GM12878 (cell line): ENCODE measurements at regions not wholly inside any gene's neighbourhood (a gene's known extent, or its start where the extent isn't known, plus 50 kb on each side); places are given as distances from the start of the nearest gene placed in this dataset.

Source experiments
- ATAC-seq: fragments of 200-7000 bp; cut with Tn5 transposase; 3 replicates; pipeline ENCODE4 v1.9.1; 2020; ENCODE audit warnings: mild to moderate bottlenecking, moderate library complexity
- BruUV-seq: library from RNA; stranded (reverse); fragments of 400-500 nt; replicated peaks from 2 replicates; lab custom pipeline; 2021; lab: Mats Ljungman, UMichigan
- CTCF ChIA-PET: fragments of 300-600 bp; sonication (Branson Sonifier 250); formaldehyde crosslinking; extraction: SDS; loops from one replicate; lab custom pipeline; 2021; ENCODE audit warnings: inconsistent platforms; lab: Yijun Ruan, JAX
- POLR2A ChIA-PET: fragments of 350-600 bp; formaldehyde crosslinking; extraction: SDS; loops from one replicate; lab custom pipeline; 2021; ENCODE audit warnings: inconsistent platforms; lab: Charles Lee
- RAD21 ChIA-PET: fragments of 300-600 bp; sonication (Branson Sonifier 250); formaldehyde crosslinking; loops from one replicate; lab custom pipeline; 2023; ENCODE audit warnings: antibody characterized with exemption; ENCODE audit not compliant: unreplicated experiment; lab: Charles Lee
- SMC1A ChIA-PET: fragments of 300-600 bp; sonication (Branson Sonifier 250); formaldehyde crosslinking; loops from one replicate; lab custom pipeline; 2023; ENCODE audit not compliant: unreplicated experiment, uncharacterized antibody; lab: Charles Lee
- DNase-seq: peaks from one replicate; pipeline ENCODE4 v3.0.0-alpha.2; 2011; ENCODE audit warnings: low read depth, low spot score
- FAIRE-seq: peaks from 3 replicates; lab custom pipeline; 2011; peaks lifted over from hg19 to GRCh38; lab: Jason Lieb, UNC
- H2AFZ ChIP-seq: 2 replicates; pipeline ENCODE4 v1.6.0; 2011; ENCODE audit warnings: low read depth, low read length, control low read depth; ENCODE audit not compliant: control insufficient read depth
- H3K27ac ChIP-seq: 2 replicates; pipeline ENCODE4 v1.5.1; 2011; ENCODE audit warnings: control low read depth; ENCODE audit not compliant: control insufficient read depth, insufficient read depth
- H3K27me3 ChIP-seq, 2 experiments: replicated peaks in 1 of 2; 2 replicates each; pipeline versions ENCODE4 v1.6.0 to v1.6.1; 2011; ENCODE audit warnings: low read length in 1 of 2; ENCODE audit not compliant: control insufficient read depth in 2 of 2, insufficient read depth in 2 of 2
- H3K36me3 ChIP-seq, 2 experiments: 2 replicates each; pipeline ENCODE4 v1.5.1; 2011; ENCODE audit warnings: low read length in 1 of 2; ENCODE audit not compliant: control insufficient read depth in 2 of 2, insufficient read depth in 2 of 2
- H3K4me1 ChIP-seq: 2 replicates; pipeline ENCODE4 v1.6.1; 2011; ENCODE audit warnings: mild to moderate bottlenecking, low read length, moderate library complexity, mixed read lengths; ENCODE audit not compliant: control insufficient read depth, insufficient read depth
- H3K4me2 ChIP-seq: 2 replicates; pipeline ENCODE4 v1.6.0; 2011; ENCODE audit warnings: control low read depth; ENCODE audit not compliant: control insufficient read depth, insufficient read depth
- H3K4me3 ChIP-seq: fragments of 200-600 bp; sonication (generic); 2 replicates; pipeline ENCODE4 v1.5.1; 2016
- H3K79me2 ChIP-seq: 2 replicates; pipeline ENCODE4 v1.6.0; 2011; ENCODE audit warnings: low read length; ENCODE audit not compliant: control insufficient read depth, insufficient read depth
- H3K9ac ChIP-seq: 2 replicates; pipeline ENCODE4 v1.8.0; 2011; ENCODE audit warnings: low read length, control low read depth, mixed read lengths; ENCODE audit not compliant: control insufficient read depth, insufficient read depth
- H3K9me3 ChIP-seq: replicated peaks from 3 replicates; pipeline ENCODE4 v1.5.1; 2011; ENCODE audit warnings: mild to moderate bottlenecking, low read length; ENCODE audit not compliant: control insufficient read depth, insufficient read depth
- H4K20me1 ChIP-seq: 2 replicates; pipeline ENCODE4 v1.6.0; 2011; ENCODE audit not compliant: control insufficient read depth, insufficient read depth
- CBX3 ChIP-seq: fragments of 200-600 bp; sonication (generic); IDR thresholded peaks from 2 replicates; pipeline ENCODE4 v1.6.1; 2016; ENCODE audit warnings: low read depth, borderline replicate concordance
- CBX5 ChIP-seq: sonication (generic); IDR thresholded peaks from 2 replicates; pipeline ENCODE4 v1.6.1; 2016; ENCODE audit warnings: low read depth, moderate library complexity, mild to moderate bottlenecking, inconsistent platforms
- CHD1 ChIP-seq: IDR thresholded peaks from 2 replicates; pipeline ENCODE4 v1.6.1; 2012; ENCODE audit warnings: low read depth, low read length, improper control_type of control experiment
- HDGF ChIP-seq: fragments of 450-650 bp; IDR thresholded peaks from 2 replicates; pipeline ENCODE4 v1.6.1; 2016; ENCODE audit warnings: antibody characterized with exemption
- LARP7 ChIP-seq: fragments of 450-650 bp; IDR thresholded peaks from 2 replicates; pipeline ENCODE4 v1.6.1; 2017; ENCODE audit warnings: mild to moderate bottlenecking
- PML ChIP-seq: IDR thresholded peaks from 2 replicates; pipeline ENCODE4 v1.6.1; 2012; ENCODE audit warnings: low read length, inconsistent platforms
- POLR2AphosphoS2 ChIP-seq: IDR thresholded peaks from 2 replicates; pipeline ENCODE4 v1.6.1; 2011; ENCODE audit warnings: low read depth, mild to moderate bottlenecking, low read length, improper control_type of control experiment, moderate library complexity
- SUZ12 ChIP-seq: fragments of 200-600 bp; sonication (generic); IDR thresholded peaks from one replicate; pipeline ENCODE4 v1.6.1; 2018; ENCODE audit warnings: antibody characterized with exemption, mild to moderate bottlenecking; ENCODE audit not compliant: unreplicated experiment
- TARDBP ChIP-seq: IDR thresholded peaks from 2 replicates; pipeline ENCODE4 v1.6.1; 2016; ENCODE audit warnings: borderline replicate concordance
- TCF7 ChIP-seq: IDR thresholded peaks from 2 replicates; pipeline ENCODE4 v1.6.1; 2014; ENCODE audit warnings: antibody characterized with exemption, borderline replicate concordance
- ZNF217 ChIP-seq: fragments of 450-650 bp; IDR thresholded peaks from 2 replicates; pipeline ENCODE4 v1.6.1; 2017; ENCODE audit warnings: antibody characterized with exemption, mild to moderate bottlenecking
- WGBS: methylation state at CpG from one replicate; pipeline ENCODE4 v1.1.6; 2016; ENCODE audit warnings: low lambda C conversion rate; ENCODE audit not compliant: insufficient replicate concordance, insufficient coverage; ENCODE audit errors: missing lambda C conversion rate; 5-methylcytosine and 5-hydroxymethylcytosine counted together
- in situ Hi-C: fragments of 300-500 bp; cut with MboI; formaldehyde crosslinking; loops from 9 replicates; pipeline ENCODE4 v1.14.3; 2018; ENCODE audit warnings: mixed read lengths
- intact Hi-C: fragments of 100-400 bp; cut with micrococcal nuclease; formaldehyde crosslinking; loops from one replicate; pipeline ENCODE4 v1.14.2; 2022; ENCODE audit not compliant: unreplicated experiment
- TF ChIP-seq, protein P1 (sequence below): IDR thresholded peaks from 2 replicates; pipeline ENCODE4 v1.6.1; 2012; ENCODE audit warnings: low read depth, low read length, improper control_type of control experiment

DNA sequence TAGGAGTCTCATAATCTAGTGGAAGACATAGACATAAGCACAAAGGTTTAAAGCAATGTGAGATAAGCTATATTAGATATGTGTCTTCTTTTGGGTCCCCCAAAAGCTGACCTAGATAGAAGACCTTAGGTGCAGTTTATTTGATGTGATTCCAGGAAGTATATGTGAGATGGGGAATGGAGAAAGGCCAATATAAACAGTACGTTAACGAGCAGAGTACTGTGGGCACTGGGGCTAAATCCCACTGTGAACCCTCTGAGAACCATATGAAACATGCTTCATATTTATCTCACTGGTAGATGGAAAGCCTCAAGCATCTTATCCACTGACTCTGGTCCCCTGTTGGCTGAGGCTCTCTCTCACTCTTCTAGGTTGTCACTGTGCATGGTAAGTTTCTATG lies 62.6 kb upstream of the ZC3H15 start:
- Histone ChIP-seq H3K79me2 (no peaks in the 10 kb centered on the region), H2AFZ (no peak overlapping the region), H3K9ac (no peak overlapping the region), H3K9me3 (no peaks in the 10 kb centered on the region), H3K27ac (no peak overlapping the region), H3K4me3 (no peak overlapping the region), H3K4me2 (no peak overlapping the region), H4K20me1 (no peaks in the 10 kb centered on the region), H3K4me1 (no peaks in the 10 kb centered on the region; the same call in 1 of the 2 replicates), H3K27me3 (no peaks in the 10 kb centered on the region), H3K36me3 (no peaks in the 10 kb centered on the region)
- FAIRE-seq, result no peak
- in situ Hi-C loops (no loop called here), intact Hi-C loops (no loop called here)
- TF ChIP-seq HDGF (no peak), PML (no peak), SUZ12 (no peak), ZNF217 (no peak), CBX5 (no peak), CBX3 (no peak), LARP7 (no peak), CHD1 (no peak), TCF7 (no peak), POLR2AphosphoS2 (no peak), TARDBP (no peak)
- TF ChIP-seq, protein P1, sequence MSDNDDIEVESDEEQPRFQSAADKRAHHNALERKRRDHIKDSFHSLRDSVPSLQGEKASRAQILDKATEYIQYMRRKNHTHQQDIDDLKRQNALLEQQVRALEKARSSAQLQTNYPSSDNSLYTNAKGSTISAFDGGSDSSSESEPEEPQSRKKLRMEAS, result no peak
- ATAC-seq, result no peak
- no peak for DNase-seq
- no TSS peak for BruUV-seq
- RAD21 ChIA-PET, result no interaction called here
- WGBS, result 100% methylated on average over 2 of the region's 2 CpGs
- SMC1A ChIA-PET, result interaction anchor here (1.1 to 1.4 kb wide), 2 partner anchors 13 to 78 kb away, joined by 3 read pairs; no protein-coding TSS in a partner anchor
- CTCF ChIA-PET, result no interaction called here
- POLR2A ChIA-PET, result no interaction called here
